WTC11 (cell line): ENCODE measurements at regions not wholly inside any gene's neighbourhood (a gene's known extent, or its start where the extent isn't known, plus 50 kb on each side); places are given as distances from the start of the nearest gene placed in this dataset.

Experiments
- ATAC-seq: fragments of 200-7000 bp; cut with Tn5 transposase; 2 replicates; pipeline ENCODE4 v1.10.0; 2021; ENCODE audit warnings: mild to moderate bottlenecking, moderate library complexity
- CTCF ChIA-PET: fragments of 300-600 bp; sonication (Branson Sonifier 250); formaldehyde crosslinking; loops from one replicate; lab custom pipeline; 2021; ENCODE audit warnings: antibody characterized with exemption; lab: Charles Lee
- POLR2A ChIA-PET: fragments of 350-600 bp; sonication (Branson Sonifier 250); formaldehyde crosslinking; loops from one replicate; lab custom pipeline; 2021; ENCODE audit warnings: antibody characterized with exemption; lab: Charles Lee
- DNase-seq: peaks from one replicate; pipeline ENCODE4 v3.0.0; 2021; ENCODE audit warnings: low spot score
- H3K27ac Mint-ChIP-seq: 2 replicates; pipeline ENCODE4 v1.8.0; 2021; ENCODE audit warnings: mixed read lengths
- H3K27me3 Mint-ChIP-seq: 2 replicates; pipeline ENCODE4 v1.8.0; 2021; ENCODE audit warnings: low read depth, mild to moderate bottlenecking, moderate library complexity, mixed read lengths
- H3K36me3 Mint-ChIP-seq: 2 replicates; pipeline ENCODE4 v1.8.0; 2021; ENCODE audit warnings: mixed read lengths
- H3K4me1 Mint-ChIP-seq: 2 replicates; pipeline ENCODE4 v1.8.0; 2022; ENCODE audit warnings: mixed read lengths
- H3K4me3 Mint-ChIP-seq: 2 replicates; pipeline ENCODE4 v1.8.0; 2021; ENCODE audit warnings: mild to moderate bottlenecking, moderate library complexity, mixed read lengths
- H3K9me3 Mint-ChIP-seq: 2 replicates; pipeline ENCODE4 v1.8.0; 2021; ENCODE audit warnings: mixed read lengths
- ATF1 ChIP-seq: sonication (generic); formaldehyde crosslinking; IDR thresholded peaks from 2 replicates; pipeline ENCODE4 v1.8.1; 2023; ENCODE audit warnings: mild to moderate bottlenecking, moderate library complexity, missing genetic modification reagents
- CREB1 ChIP-seq: sonication (generic); formaldehyde crosslinking; IDR thresholded peaks from 2 replicates; pipeline ENCODE4 v1.8.0; 2023; ENCODE audit warnings: mild to moderate bottlenecking, missing genetic modification reagents
- FOXJ3 ChIP-seq: sonication (generic); formaldehyde crosslinking; IDR thresholded peaks from 2 replicates; pipeline ENCODE4 v1.9.0; 2021; ENCODE audit warnings: missing genetic modification reagents, mild to moderate bottlenecking, borderline replicate concordance
- GRHL2 ChIP-seq: fragments of 250-450 bp; sonication (Bioruptor Pico); IDR thresholded peaks from 2 replicates; pipeline ENCODE4 v1.8.0; 2022; ENCODE audit warnings: mild to moderate bottlenecking, moderate library complexity; ENCODE audit not compliant: insufficient replicate concordance, severe bottlenecking
- GTF2I ChIP-seq: fragments of 250-450 bp; sonication (Bioruptor Pico); conservative IDR thresholded peaks from 2 replicates; pipeline ENCODE4 v1.4.0; 2021; ENCODE audit warnings: mild to moderate bottlenecking
- MXD4 ChIP-seq: fragments of 250-450 bp; sonication (Bioruptor Pico); IDR thresholded peaks from 2 replicates; pipeline ENCODE4 v1.8.0; 2021; ENCODE audit warnings: mild to moderate bottlenecking, moderate library complexity, borderline replicate concordance
- NFATC4 ChIP-seq: fragments of 250-450 bp; sonication (Bioruptor Pico); IDR thresholded peaks from 2 replicates; pipeline ENCODE4 v1.9.0; 2021; ENCODE audit warnings: mild to moderate bottlenecking
- NR2C2 ChIP-seq: sonication (generic); formaldehyde crosslinking; IDR thresholded peaks from 2 replicates; pipeline ENCODE4 v1.8.0; 2022; ENCODE audit warnings: mild to moderate bottlenecking, missing genetic modification reagents
- TEAD4 ChIP-seq: sonication (generic); formaldehyde crosslinking; IDR thresholded peaks from 2 replicates; pipeline ENCODE4 v1.8.0; 2022; ENCODE audit warnings: mild to moderate bottlenecking, missing genetic modification reagents
- ZNF232 ChIP-seq: sonication (generic); formaldehyde crosslinking; IDR thresholded peaks from 2 replicates; pipeline ENCODE4 v1.8.0; 2022; ENCODE audit warnings: mild to moderate bottlenecking, missing genetic modification reagents
- ZNF396 ChIP-seq: fragments of 250-450 bp; sonication (Bioruptor Pico); IDR thresholded peaks from 2 replicates; pipeline ENCODE4 v1.8.0; 2021; ENCODE audit warnings: mild to moderate bottlenecking, moderate library complexity, borderline replicate concordance
- TF ChIP-seq, protein P1 (sequence below): fragments of 250-450 bp; sonication (Bioruptor Pico); conservative IDR thresholded peaks from 2 replicates; pipeline ENCODE4 v1.9.0; 2021; ENCODE audit warnings: mild to moderate bottlenecking
- TF ChIP-seq, protein P2 (sequence below): sonication (generic); formaldehyde crosslinking; IDR thresholded peaks from 2 replicates; pipeline ENCODE4 v1.8.0; 2023; ENCODE audit warnings: mild to moderate bottlenecking, missing genetic modification reagents
- TF ChIP-seq, protein P3 (sequence below): sonication (generic); formaldehyde crosslinking; IDR thresholded peaks from 2 replicates; pipeline ENCODE4 v1.8.1; 2023; ENCODE audit warnings: mild to moderate bottlenecking, moderate library complexity, missing genetic modification reagents
- TF ChIP-seq, protein P4 (sequence below): sonication (generic); formaldehyde crosslinking; IDR thresholded peaks from 2 replicates; pipeline ENCODE4 v1.8.0; 2023; ENCODE audit warnings: missing genetic modification reagents, mild to moderate bottlenecking, borderline replicate concordance
- TF ChIP-seq, protein P5 (sequence below): fragments of 250-450 bp; sonication (Bioruptor Pico); IDR thresholded peaks from 2 replicates; pipeline ENCODE4 v1.8.0; 2021; ENCODE audit warnings: mild to moderate bottlenecking
- TF ChIP-seq, protein P6 (sequence below): sonication (generic); formaldehyde crosslinking; IDR thresholded peaks from 2 replicates; pipeline ENCODE4 v1.8.0; 2022; ENCODE audit warnings: mild to moderate bottlenecking, missing genetic modification reagents
- TF ChIP-seq, protein P7 (sequence below): sonication (generic); formaldehyde crosslinking; IDR thresholded peaks from 2 replicates; pipeline ENCODE4 v1.8.1; 2022; ENCODE audit warnings: missing genetic modification reagents, borderline replicate concordance
- TF ChIP-seq, protein P8 (sequence below): sonication (generic); formaldehyde crosslinking; IDR thresholded peaks from 2 replicates; pipeline ENCODE4 v1.8.0; 2022; ENCODE audit warnings: mild to moderate bottlenecking, missing genetic modification reagents

DNA sequence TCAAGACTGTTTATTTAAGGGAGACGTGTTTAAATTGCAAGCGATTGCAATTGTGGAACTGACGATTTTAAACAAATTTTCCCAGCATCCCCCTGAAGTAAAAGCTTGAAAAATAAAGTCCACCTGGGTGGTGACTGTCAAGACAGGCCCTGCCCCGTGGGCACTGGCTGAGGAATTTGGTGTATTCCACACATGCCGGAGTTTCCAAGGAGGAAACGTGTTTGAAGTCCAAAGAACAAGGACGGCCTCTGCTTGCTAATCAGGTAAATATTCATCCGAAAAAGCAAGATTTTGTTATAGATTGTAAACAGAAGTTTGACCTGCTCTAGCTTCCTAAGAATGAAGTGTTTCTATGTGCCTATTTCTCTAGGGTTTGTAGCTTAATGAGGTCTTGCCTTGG is 505.1 kb downstream of the QKI start (continued):
- TF ChIP-seq, protein P1, sequence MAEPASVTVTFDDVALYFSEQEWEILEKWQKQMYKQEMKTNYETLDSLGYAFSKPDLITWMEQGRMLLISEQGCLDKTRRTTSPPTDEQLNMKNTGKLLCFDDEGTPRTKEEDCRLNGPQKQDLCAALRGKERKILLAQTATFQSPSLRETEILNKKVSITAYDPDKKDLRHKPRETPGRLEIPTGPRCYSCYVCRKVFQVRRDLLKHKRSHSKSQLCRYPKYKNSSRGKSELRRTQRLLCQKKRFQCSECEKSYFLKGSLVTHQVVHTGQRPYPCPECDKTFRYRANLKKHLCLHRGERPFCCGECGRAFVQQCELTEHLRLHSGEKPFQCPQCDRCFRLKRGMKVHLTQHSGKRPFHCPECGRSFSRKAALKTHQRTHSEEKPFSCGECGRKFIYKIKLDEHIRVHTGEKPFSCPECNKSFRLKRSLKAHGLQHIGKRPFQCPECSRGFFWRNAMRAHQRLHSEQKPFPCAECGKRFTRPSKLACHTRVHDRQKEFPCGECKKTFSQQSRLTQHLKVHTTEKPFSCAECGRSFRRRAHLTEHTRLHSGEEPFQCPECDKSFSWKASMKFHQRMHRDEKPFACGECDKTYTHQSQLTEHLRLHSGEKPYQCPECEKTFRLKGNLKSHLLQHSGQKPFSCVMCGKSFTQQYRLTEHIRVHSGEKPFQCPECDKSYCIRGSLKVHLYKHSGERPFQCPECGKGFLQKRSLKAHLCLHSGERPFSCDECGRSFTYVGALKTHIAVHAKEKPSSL (CRISPR knock-in tag): no peak
- TF ChIP-seq GRHL2 (CRISPR knock-in tag): no peak
- no peak for TF ChIP-seq FOXJ3
- TF ChIP-seq, protein P2, sequence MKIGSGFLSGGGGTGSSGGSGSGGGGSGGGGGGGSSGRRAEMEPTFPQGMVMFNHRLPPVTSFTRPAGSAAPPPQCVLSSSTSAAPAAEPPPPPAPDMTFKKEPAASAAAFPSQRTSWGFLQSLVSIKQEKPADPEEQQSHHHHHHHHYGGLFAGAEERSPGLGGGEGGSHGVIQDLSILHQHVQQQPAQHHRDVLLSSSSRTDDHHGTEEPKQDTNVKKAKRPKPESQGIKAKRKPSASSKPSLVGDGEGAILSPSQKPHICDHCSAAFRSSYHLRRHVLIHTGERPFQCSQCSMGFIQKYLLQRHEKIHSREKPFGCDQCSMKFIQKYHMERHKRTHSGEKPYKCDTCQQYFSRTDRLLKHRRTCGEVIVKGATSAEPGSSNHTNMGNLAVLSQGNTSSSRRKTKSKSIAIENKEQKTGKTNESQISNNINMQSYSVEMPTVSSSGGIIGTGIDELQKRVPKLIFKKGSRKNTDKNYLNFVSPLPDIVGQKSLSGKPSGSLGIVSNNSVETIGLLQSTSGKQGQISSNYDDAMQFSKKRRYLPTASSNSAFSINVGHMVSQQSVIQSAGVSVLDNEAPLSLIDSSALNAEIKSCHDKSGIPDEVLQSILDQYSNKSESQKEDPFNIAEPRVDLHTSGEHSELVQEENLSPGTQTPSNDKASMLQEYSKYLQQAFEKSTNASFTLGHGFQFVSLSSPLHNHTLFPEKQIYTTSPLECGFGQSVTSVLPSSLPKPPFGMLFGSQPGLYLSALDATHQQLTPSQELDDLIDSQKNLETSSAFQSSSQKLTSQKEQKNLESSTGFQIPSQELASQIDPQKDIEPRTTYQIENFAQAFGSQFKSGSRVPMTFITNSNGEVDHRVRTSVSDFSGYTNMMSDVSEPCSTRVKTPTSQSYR (CRISPR knock-in tag): no peak

DNA sequence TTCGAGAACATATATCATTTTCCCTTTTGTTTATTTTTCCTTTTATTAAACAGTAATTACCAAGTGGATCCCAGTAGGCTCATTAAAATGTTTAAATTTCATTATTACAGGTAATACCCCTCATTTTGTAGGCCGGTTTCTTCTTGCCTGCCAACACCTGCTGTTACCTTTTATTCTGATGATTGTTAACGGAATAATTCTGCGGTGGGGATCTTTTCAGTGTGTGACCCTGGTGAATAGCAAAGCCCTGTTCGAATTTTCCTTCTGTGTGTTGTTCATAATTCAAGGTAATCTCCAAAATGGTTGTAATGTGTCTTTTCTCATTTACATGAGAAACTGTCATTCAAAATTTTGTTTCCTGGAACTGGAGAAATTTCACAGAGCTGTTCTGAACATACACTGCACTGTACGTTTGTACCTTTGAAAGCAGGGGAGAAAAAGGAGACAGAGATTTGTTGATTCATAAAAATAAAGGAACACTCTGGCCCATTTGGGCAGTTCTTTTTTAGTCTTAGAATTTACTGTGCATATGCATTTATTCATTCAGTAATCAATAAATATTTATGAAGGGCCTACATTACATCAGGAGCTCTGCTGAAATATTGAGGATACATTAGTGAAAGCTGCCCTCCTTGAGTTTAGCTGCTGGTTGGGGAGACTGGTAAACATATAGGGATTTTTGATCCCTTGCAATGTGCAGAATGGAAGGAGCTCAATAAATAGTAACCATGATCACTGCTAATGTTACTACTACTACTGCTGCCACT is 502.0 kb downstream of the QKI start:
- Mint-ChIP-seq H3K27ac (no peak overlapping the region), H3K9me3 (0 out of 2 replicates have a peak, but pooled peaks cover 3% of the 10 kb centered on the region), H3K4me3 (no peak overlapping the region), H3K27me3 (no peaks in the 10 kb centered on the region), H3K36me3 (0 out of 2 replicates have a peak, but pooled peaks cover 2% of the 10 kb centered on the region), H3K4me1 (no peaks in the 10 kb centered on the region)
- DNase-seq (no peak), ATAC-seq (no peak)
- POLR2A ChIA-PET: no interaction called here
- CTCF ChIA-PET: no interaction called here
- TF ChIP-seq MXD4 (CRISPR knock-in tag) (no peak), ATF1 (CRISPR knock-in tag) (no peak), NR2C2 (CRISPR knock-in tag) (no peak), ZNF232 (CRISPR knock-in tag) (no peak), NFATC4 (CRISPR knock-in tag) (no peak), CREB1 (CRISPR knock-in tag) (no peak), GTF2I (no peak), TEAD4 (CRISPR knock-in tag) (no peak), ZNF396 (CRISPR knock-in tag) (no peak)
- TF ChIP-seq, protein P3, sequence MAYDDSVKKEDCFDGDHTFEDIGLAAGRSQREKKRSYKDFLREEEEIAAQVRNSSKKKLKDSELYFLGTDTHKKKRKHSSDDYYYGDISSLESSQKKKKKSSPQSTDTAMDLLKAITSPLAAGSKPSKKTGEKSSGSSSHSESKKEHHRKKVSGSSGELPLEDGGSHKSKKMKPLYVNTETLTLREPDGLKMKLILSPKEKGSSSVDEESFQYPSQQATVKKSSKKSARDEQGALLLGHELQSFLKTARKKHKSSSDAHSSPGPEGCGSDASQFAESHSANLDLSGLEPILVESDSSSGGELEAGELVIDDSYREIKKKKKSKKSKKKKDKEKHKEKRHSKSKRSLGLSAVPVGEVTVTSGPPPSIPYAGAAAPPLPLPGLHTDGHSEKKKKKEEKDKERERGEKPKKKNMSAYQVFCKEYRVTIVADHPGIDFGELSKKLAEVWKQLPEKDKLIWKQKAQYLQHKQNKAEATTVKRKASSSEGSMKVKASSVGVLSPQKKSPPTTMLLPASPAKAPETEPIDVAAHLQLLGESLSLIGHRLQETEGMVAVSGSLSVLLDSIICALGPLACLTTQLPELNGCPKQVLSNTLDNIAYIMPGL (CRISPR knock-in tag): no peak
- TF ChIP-seq, protein P4, sequence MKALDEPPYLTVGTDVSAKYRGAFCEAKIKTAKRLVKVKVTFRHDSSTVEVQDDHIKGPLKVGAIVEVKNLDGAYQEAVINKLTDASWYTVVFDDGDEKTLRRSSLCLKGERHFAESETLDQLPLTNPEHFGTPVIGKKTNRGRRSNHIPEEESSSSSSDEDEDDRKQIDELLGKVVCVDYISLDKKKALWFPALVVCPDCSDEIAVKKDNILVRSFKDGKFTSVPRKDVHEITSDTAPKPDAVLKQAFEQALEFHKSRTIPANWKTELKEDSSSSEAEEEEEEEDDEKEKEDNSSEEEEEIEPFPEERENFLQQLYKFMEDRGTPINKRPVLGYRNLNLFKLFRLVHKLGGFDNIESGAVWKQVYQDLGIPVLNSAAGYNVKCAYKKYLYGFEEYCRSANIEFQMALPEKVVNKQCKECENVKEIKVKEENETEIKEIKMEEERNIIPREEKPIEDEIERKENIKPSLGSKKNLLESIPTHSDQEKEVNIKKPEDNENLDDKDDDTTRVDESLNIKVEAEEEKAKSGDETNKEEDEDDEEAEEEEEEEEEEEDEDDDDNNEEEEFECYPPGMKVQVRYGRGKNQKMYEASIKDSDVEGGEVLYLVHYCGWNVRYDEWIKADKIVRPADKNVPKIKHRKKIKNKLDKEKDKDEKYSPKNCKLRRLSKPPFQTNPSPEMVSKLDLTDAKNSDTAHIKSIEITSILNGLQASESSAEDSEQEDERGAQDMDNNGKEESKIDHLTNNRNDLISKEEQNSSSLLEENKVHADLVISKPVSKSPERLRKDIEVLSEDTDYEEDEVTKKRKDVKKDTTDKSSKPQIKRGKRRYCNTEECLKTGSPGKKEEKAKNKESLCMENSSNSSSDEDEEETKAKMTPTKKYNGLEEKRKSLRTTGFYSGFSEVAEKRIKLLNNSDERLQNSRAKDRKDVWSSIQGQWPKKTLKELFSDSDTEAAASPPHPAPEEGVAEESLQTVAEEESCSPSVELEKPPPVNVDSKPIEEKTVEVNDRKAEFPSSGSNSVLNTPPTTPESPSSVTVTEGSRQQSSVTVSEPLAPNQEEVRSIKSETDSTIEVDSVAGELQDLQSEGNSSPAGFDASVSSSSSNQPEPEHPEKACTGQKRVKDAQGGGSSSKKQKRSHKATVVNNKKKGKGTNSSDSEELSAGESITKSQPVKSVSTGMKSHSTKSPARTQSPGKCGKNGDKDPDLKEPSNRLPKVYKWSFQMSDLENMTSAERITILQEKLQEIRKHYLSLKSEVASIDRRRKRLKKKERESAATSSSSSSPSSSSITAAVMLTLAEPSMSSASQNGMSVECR (CRISPR knock-in tag): no peak
- TF ChIP-seq, protein P5, sequence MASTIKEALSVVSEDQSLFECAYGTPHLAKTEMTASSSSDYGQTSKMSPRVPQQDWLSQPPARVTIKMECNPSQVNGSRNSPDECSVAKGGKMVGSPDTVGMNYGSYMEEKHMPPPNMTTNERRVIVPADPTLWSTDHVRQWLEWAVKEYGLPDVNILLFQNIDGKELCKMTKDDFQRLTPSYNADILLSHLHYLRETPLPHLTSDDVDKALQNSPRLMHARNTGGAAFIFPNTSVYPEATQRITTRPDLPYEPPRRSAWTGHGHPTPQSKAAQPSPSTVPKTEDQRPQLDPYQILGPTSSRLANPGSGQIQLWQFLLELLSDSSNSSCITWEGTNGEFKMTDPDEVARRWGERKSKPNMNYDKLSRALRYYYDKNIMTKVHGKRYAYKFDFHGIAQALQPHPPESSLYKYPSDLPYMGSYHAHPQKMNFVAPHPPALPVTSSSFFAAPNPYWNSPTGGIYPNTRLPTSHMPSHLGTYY (CRISPR knock-in tag): no peak
- TF ChIP-seq, protein P6, sequence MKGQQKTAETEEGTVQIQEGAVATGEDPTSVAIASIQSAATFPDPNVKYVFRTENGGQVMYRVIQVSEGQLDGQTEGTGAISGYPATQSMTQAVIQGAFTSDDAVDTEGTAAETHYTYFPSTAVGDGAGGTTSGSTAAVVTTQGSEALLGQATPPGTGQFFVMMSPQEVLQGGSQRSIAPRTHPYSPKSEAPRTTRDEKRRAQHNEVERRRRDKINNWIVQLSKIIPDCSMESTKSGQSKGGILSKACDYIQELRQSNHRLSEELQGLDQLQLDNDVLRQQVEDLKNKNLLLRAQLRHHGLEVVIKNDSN: no peak
- TF ChIP-seq, protein P7, sequence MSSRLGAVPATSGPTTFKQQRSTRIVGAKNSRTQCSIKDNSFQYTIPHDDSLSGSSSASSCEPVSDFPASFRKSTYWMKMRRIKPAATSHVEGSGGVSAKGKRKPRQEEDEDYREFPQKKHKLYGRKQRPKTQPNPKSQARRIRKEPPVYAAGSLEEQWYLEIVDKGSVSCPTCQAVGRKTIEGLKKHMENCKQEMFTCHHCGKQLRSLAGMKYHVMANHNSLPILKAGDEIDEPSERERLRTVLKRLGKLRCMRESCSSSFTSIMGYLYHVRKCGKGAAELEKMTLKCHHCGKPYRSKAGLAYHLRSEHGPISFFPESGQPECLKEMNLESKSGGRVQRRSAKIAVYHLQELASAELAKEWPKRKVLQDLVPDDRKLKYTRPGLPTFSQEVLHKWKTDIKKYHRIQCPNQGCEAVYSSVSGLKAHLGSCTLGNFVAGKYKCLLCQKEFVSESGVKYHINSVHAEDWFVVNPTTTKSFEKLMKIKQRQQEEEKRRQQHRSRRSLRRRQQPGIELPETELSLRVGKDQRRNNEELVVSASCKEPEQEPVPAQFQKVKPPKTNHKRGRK (CRISPR knock-in tag): no peak
- TF ChIP-seq, protein P8, sequence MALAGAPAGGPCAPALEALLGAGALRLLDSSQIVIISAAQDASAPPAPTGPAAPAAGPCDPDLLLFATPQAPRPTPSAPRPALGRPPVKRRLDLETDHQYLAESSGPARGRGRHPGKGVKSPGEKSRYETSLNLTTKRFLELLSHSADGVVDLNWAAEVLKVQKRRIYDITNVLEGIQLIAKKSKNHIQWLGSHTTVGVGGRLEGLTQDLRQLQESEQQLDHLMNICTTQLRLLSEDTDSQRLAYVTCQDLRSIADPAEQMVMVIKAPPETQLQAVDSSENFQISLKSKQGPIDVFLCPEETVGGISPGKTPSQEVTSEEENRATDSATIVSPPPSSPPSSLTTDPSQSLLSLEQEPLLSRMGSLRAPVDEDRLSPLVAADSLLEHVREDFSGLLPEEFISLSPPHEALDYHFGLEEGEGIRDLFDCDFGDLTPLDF (CRISPR knock-in tag): no peak
